HEK293 (cell line): ENCODE measurements at regions not wholly inside any gene's neighbourhood (a gene's known extent, or its start where the extent isn't known, plus 50 kb on each side); places are given as distances from the start of the nearest gene placed in this dataset.

Source experiments
- CTCF ChIP-seq: fragments of 450-650 bp; formaldehyde crosslinking; IDR thresholded peaks from 2 replicates; pipeline ENCODE4 v1.5.1; 2016; ENCODE audit warnings: missing biosample characterization, missing genetic modification characterization
- KLF7 ChIP-seq: fragments of 450-650 bp; formaldehyde crosslinking; IDR thresholded peaks from 2 replicates; pipeline ENCODE4 v1.5.1; 2016; ENCODE audit warnings: missing biosample characterization, missing genetic modification characterization, borderline replicate concordance
- REST ChIP-seq: fragments of 450-650 bp; formaldehyde crosslinking; IDR thresholded peaks from 2 replicates; pipeline ENCODE4 v1.5.1; 2016; ENCODE audit warnings: missing biosample characterization, missing genetic modification characterization
- ZBTB17 ChIP-seq: fragments of 450-650 bp; formaldehyde crosslinking; IDR thresholded peaks from 2 replicates; pipeline ENCODE4 v1.5.1; 2016; ENCODE audit warnings: missing biosample characterization, missing genetic modification characterization
- ZBTB44 ChIP-seq: fragments of 450-650 bp; IDR thresholded peaks from 2 replicates; pipeline ENCODE4 v1.5.1; 2018; ENCODE audit warnings: missing biosample characterization, mild to moderate bottlenecking, missing genetic modification characterization
- ZBTB49 ChIP-seq: fragments of 450-650 bp; formaldehyde crosslinking; IDR thresholded peaks from 2 replicates; pipeline ENCODE4 v1.5.1; 2016; ENCODE audit warnings: missing biosample characterization, missing genetic modification characterization, low read depth
- ZBTB7A ChIP-seq: fragments of 450-650 bp; formaldehyde crosslinking; IDR thresholded peaks from 2 replicates; pipeline ENCODE4 v1.5.1; 2016; ENCODE audit warnings: low read depth, missing biosample characterization, missing genetic modification characterization
- ZNF140 ChIP-seq: fragments of 450-650 bp; formaldehyde crosslinking; IDR thresholded peaks from 2 replicates; pipeline ENCODE4 v1.5.1; 2016; ENCODE audit warnings: missing biosample characterization, missing genetic modification characterization
- ZNF148 ChIP-seq: fragments of 450-650 bp; formaldehyde crosslinking; IDR thresholded peaks from 2 replicates; pipeline ENCODE4 v1.5.0; 2017; ENCODE audit warnings: missing biosample characterization, missing genetic modification characterization, borderline replicate concordance
- ZNF248 ChIP-seq: fragments of 450-650 bp; formaldehyde crosslinking; IDR thresholded peaks from 2 replicates; pipeline ENCODE4 v1.5.1; 2017; ENCODE audit warnings: missing biosample characterization, missing genetic modification characterization
- ZNF311 ChIP-seq: fragments of 450-650 bp; formaldehyde crosslinking; IDR thresholded peaks from 2 replicates; pipeline ENCODE4 v1.5.1; 2017; ENCODE audit warnings: missing biosample characterization, missing genetic modification characterization, borderline replicate concordance
- ZNF585B ChIP-seq: fragments of 450-650 bp; formaldehyde crosslinking; IDR thresholded peaks from 2 replicates; pipeline ENCODE4 v1.5.1; 2016; ENCODE audit warnings: missing biosample characterization, missing genetic modification characterization
- ZSCAN16 ChIP-seq: fragments of 450-650 bp; formaldehyde crosslinking; IDR thresholded peaks from 2 replicates; pipeline ENCODE4 v1.5.1; 2016; ENCODE audit warnings: missing biosample characterization, missing genetic modification characterization
- ZSCAN30 ChIP-seq: fragments of 450-650 bp; IDR thresholded peaks from 2 replicates; pipeline ENCODE4 v1.5.1; 2018; ENCODE audit warnings: missing biosample characterization, mild to moderate bottlenecking, missing genetic modification characterization, moderate library complexity

GRCh38 chr11:82216927-82217570 is 516.6 kb downstream of the FAM181B start:
- TF ChIP-seq ZBTB17 (tag by site-specific recombination): no peak
- no peak for TF ChIP-seq ZNF148 (tag by site-specific recombination)
- TF ChIP-seq CTCF (tag by site-specific recombination): no peak
- TF ChIP-seq ZSCAN30 (tag by site-specific recombination): no peak
- TF ChIP-seq ZSCAN16 (tag by site-specific recombination): no peak
- TF ChIP-seq ZNF140 (tag by site-specific recombination): no peak
- TF ChIP-seq ZBTB44 (tag by site-specific recombination): no peak
- no peak for TF ChIP-seq ZNF311 (tag by site-specific recombination)
- TF ChIP-seq ZNF248 (tag by site-specific recombination): no peak
- no peak for TF ChIP-seq KLF7 (tag by site-specific recombination)
- TF ChIP-seq REST (tag by site-specific recombination): no peak
- TF ChIP-seq ZBTB7A: no peak
- TF ChIP-seq ZNF585B (tag by site-specific recombination): no peak
- no peak for TF ChIP-seq ZBTB49
